HCT116 (cell line): ENCODE measurements at regions not wholly inside any gene's neighbourhood (a gene's known extent, or its start where the extent isn't known, plus 50 kb on each side); places are given as distances from the start of the nearest gene placed in this dataset.

ENCODE experiments used
- ATAC-seq: fragments of 200-7000 bp; cut with Tn5 transposase; 2 replicates; pipeline ENCODE4 v1.9.1; 2020; ENCODE audit warnings: mild to moderate bottlenecking, moderate library complexity
- BruUV-seq: library from RNA; stranded (reverse); fragments of 400-500 nt; replicated peaks from 2 replicates; lab custom pipeline; 2021; lab: Mats Ljungman, UMichigan
- CTCF ChIA-PET: fragments of 300-600 bp; sonication (Branson Sonifier 250); formaldehyde crosslinking; loops from one replicate; lab custom pipeline; 2021; ENCODE audit warnings: antibody characterized with exemption; lab: Charles Lee
- POLR2A ChIA-PET: fragments of 300-600, 350-600 bp; sonication (Branson Sonifier 250); formaldehyde crosslinking; loops from one replicate; lab custom pipeline; 2021; ENCODE audit warnings: antibody characterized with exemption; lab: Charles Lee
- RAD21 ChIA-PET, 2 experiments: fragments of 300-600 bp; sonication (Branson Sonifier 250); formaldehyde crosslinking; loops; one replicate each; lab custom pipeline; 2023; ENCODE audit warnings: low total read pairs in 2 of 2; ENCODE audit not compliant: uncharacterized antibody in 2 of 2, unreplicated experiment in 2 of 2, low non-redundant PET in 1 of 2; lab: Charles Lee
- DNase-seq: peaks from one replicate; pipeline ENCODE4 v3.0.0-alpha.2; 2010; ENCODE audit warnings: low read depth, low spot score
- H2AFZ ChIP-seq: fragments of 200-600 bp; shearing (Covaris generic), sonication (generic); 2 replicates; pipeline ENCODE4 v1.6.1; 2017; ENCODE audit warnings: low read depth, mixed run types, mixed read lengths, antibody characterized with exemption, low read length; ENCODE audit not compliant: poor library complexity, severe bottlenecking
- H3K27ac ChIP-seq: 2 replicates; pipeline ENCODE4 v1.5.1; 2012; ENCODE audit warnings: low read depth, low read length
- H3K27me3 ChIP-seq: fragments of 200-600 bp; sonication (generic); 2 replicates; pipeline ENCODE4 v1.6.1; 2016; ENCODE audit warnings: mixed run types, low read length, mixed read lengths; ENCODE audit not compliant: insufficient read depth
- H3K36me3 ChIP-seq, 2 experiments: fragments of 200-500 bp in 1 of 2; fragments of 200-600 bp in 1 of 2; sonication (Bioruptor generic) in 1 of 2; sonication (generic) in 1 of 2; 2 replicates each; pipeline versions ENCODE4 v1.5.1 to v1.6.1; 2014 to 2016; ENCODE audit warnings: low read length in 2 of 2, inconsistent platforms in 1 of 2, mixed read lengths in 1 of 2, mixed run types in 1 of 2; ENCODE audit not compliant: insufficient read depth in 2 of 2, control insufficient read depth in 1 of 2
- H3K4me1 ChIP-seq, 2 experiments: fragments of 200-600 bp in 1 of 2; sonication (generic) in 1 of 2; 2 replicates each; pipeline versions ENCODE4 v1.5.1 to v1.6.1; 2012 to 2017; ENCODE audit warnings: low read length in 2 of 2, inconsistent platforms in 1 of 2, mild to moderate bottlenecking in 1 of 2, mixed read lengths in 1 of 2, mixed run types in 1 of 2, moderate library complexity in 1 of 2; ENCODE audit not compliant: insufficient read depth in 2 of 2, control insufficient read depth in 1 of 2
- H3K4me2 ChIP-seq: fragments of 200-600 bp; sonication (generic); 2 replicates; pipeline ENCODE4 v1.6.1; 2017; ENCODE audit warnings: mixed run types, low read length, mixed read lengths
- H3K4me3 ChIP-seq, 2 experiments: fragments of 200-600 bp in 1 of 2; sonication (generic) in 1 of 2; replicated peaks in 1 of 2; 2 replicates each; pipeline ENCODE4 v1.5.1; 2011 to 2016; ENCODE audit warnings: low read length in 2 of 2, control low read depth in 1 of 2, low read depth in 1 of 2, mild to moderate bottlenecking in 1 of 2, mixed read lengths in 1 of 2, mixed run types in 1 of 2
- H3K79me2 ChIP-seq: fragments of 200-600 bp; sonication (generic); 2 replicates; pipeline ENCODE4 v1.6.1; 2017; ENCODE audit warnings: mild to moderate bottlenecking, mixed run types, low read length, moderate library complexity, mixed read lengths; ENCODE audit not compliant: insufficient read depth
- H3K9ac ChIP-seq: fragments of 200-600 bp; sonication (generic); 2 replicates; pipeline ENCODE4 v1.6.1; 2016; ENCODE audit warnings: low read length, mixed read lengths
- H3K9me2 ChIP-seq: fragments of 200-600 bp; sonication (generic), shearing (Covaris generic); 2 replicates; pipeline ENCODE4 v1.6.1; 2017; ENCODE audit warnings: mixed run types, mild to moderate bottlenecking, moderate library complexity; ENCODE audit not compliant: insufficient read depth
- H3K9me3 ChIP-seq, 2 experiments: fragments of 200-500 bp in 1 of 2; fragments of 200-600 bp in 1 of 2; sonication (Bioruptor generic) in 1 of 2; sonication (generic) in 1 of 2; 2 replicates each; pipeline ENCODE4 v1.6.1; 2014 to 2017; ENCODE audit warnings: low read length in 2 of 2, mixed read lengths in 2 of 2, inconsistent platforms in 1 of 2, low read depth in 1 of 2, mild to moderate bottlenecking in 1 of 2, mixed run types in 1 of 2, moderate library complexity in 1 of 2; ENCODE audit not compliant: control insufficient read depth in 1 of 2, insufficient read depth in 1 of 2
- H4K20me1 ChIP-seq: fragments of 200-600 bp; sonication (generic), shearing (Covaris generic); 2 replicates; pipeline ENCODE4 v1.6.1; 2017; ENCODE audit warnings: mixed run types, mild to moderate bottlenecking, moderate library complexity; ENCODE audit not compliant: insufficient read depth
- ATF3 ChIP-seq: IDR thresholded peaks from 2 replicates; pipeline ENCODE4 v1.6.1; 2012
- CBX3 ChIP-seq: IDR thresholded peaks from 2 replicates; pipeline ENCODE4 v1.6.1; 2012; ENCODE audit warnings: low read depth
- FOSL1 ChIP-seq: IDR thresholded peaks from 2 replicates; pipeline ENCODE4 v1.6.1; 2012; ENCODE audit warnings: low read depth
- JUND ChIP-seq: IDR thresholded peaks from 2 replicates; pipeline ENCODE4 v1.6.1; 2012
- MAX ChIP-seq: IDR thresholded peaks from 2 replicates; pipeline ENCODE4 v1.6.1; 2012
- POLR2AphosphoS5 ChIP-seq: IDR thresholded peaks from 2 replicates; pipeline ENCODE4 v1.6.1; 2011; ENCODE audit warnings: mild to moderate bottlenecking, low read depth, low read length, moderate library complexity
- RAD21 ChIP-seq: IDR thresholded peaks from 2 replicates; pipeline ENCODE4 v1.6.1; 2012; ENCODE audit warnings: low read depth, mild to moderate bottlenecking
- SIN3A ChIP-seq: IDR thresholded peaks from 2 replicates; pipeline ENCODE4 v1.6.1; 2012; ENCODE audit warnings: low read depth
- SP1 ChIP-seq: IDR thresholded peaks from 2 replicates; pipeline ENCODE4 v1.6.1; 2012; ENCODE audit warnings: low read depth
- TCF7L2 ChIP-seq: IDR thresholded peaks from 2 replicates; pipeline ENCODE4 v1.7.0; 2011; ENCODE audit warnings: borderline replicate concordance, inconsistent platforms; ENCODE audit not compliant: insufficient read depth, insufficient read length; ENCODE audit errors: extremely low read depth
- YY1 ChIP-seq: IDR thresholded peaks from 2 replicates; pipeline ENCODE4 v1.6.1; 2011; ENCODE audit warnings: low read length, low read depth, moderate library complexity, mild to moderate bottlenecking; ENCODE audit not compliant: insufficient replicate concordance; ENCODE audit errors: extremely low read depth
- ZBTB33 ChIP-seq: IDR thresholded peaks from 2 replicates; pipeline ENCODE4 v1.6.1; 2011; ENCODE audit warnings: mild to moderate bottlenecking, low read length, moderate library complexity; ENCODE audit not compliant: insufficient replicate concordance; ENCODE audit errors: extremely low read depth
- ZNF274 ChIP-seq: fragments of 200-500 bp; sonication (Bioruptor generic); IDR thresholded peaks from 2 replicates; pipeline ENCODE4 v1.6.1; 2014; ENCODE audit warnings: mild to moderate bottlenecking, low read depth, low read length, inconsistent platforms
- intact Hi-C: fragments of 100-400 bp; cut with micrococcal nuclease; formaldehyde crosslinking; loops from 2 replicates; pipeline ENCODE4 v1.10.0; 2022
- TF ChIP-seq, protein P1 (sequence below): IDR thresholded peaks from 2 replicates; pipeline ENCODE4 v1.6.1; 2012; ENCODE audit warnings: low read depth

- Histone ChIP-seq H3K9ac (no peak overlapping the region), H4K20me1 (no peaks in the 10 kb centered on the region), H3K4me1 (peaks cover 0 to 4% of the 10 kb centered on the region in 2 experiments; a peak in 1 of 4 replicates), H2AFZ (no peak overlapping the region), H3K27me3 (no peaks in the 10 kb centered on the region), H3K4me3 (no peak overlapping the region), H3K9me2 (no peaks in the 10 kb centered on the region), H3K4me2 (no peak overlapping the region), H3K36me3 (no peaks in the 10 kb centered on the region), H3K9me3 (no peaks in the 10 kb centered on the region), H3K27ac (no peak overlapping the region), H3K79me2 (no peaks in the 10 kb centered on the region)
- TF ChIP-seq MAX (no peak), FOSL1 (no peak), ZNF274 (no peak), TCF7L2 (no peak), YY1 (no peak), SP1 (no peak), JUND (no peak), ZBTB33 (no peak), RAD21 (no peak), SIN3A (no peak), POLR2AphosphoS5 (no peak), CBX3 (no peak), ATF3 (no peak)
- TF ChIP-seq, protein P1, sequence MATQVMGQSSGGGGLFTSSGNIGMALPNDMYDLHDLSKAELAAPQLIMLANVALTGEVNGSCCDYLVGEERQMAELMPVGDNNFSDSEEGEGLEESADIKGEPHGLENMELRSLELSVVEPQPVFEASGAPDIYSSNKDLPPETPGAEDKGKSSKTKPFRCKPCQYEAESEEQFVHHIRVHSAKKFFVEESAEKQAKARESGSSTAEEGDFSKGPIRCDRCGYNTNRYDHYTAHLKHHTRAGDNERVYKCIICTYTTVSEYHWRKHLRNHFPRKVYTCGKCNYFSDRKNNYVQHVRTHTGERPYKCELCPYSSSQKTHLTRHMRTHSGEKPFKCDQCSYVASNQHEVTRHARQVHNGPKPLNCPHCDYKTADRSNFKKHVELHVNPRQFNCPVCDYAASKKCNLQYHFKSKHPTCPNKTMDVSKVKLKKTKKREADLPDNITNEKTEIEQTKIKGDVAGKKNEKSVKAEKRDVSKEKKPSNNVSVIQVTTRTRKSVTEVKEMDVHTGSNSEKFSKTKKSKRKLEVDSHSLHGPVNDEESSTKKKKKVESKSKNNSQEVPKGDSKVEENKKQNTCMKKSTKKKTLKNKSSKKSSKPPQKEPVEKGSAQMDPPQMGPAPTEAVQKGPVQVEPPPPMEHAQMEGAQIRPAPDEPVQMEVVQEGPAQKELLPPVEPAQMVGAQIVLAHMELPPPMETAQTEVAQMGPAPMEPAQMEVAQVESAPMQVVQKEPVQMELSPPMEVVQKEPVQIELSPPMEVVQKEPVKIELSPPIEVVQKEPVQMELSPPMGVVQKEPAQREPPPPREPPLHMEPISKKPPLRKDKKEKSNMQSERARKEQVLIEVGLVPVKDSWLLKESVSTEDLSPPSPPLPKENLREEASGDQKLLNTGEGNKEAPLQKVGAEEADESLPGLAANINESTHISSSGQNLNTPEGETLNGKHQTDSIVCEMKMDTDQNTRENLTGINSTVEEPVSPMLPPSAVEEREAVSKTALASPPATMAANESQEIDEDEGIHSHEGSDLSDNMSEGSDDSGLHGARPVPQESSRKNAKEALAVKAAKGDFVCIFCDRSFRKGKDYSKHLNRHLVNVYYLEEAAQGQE: no peak
- RAD21 ChIA-PET: no interaction called here
- POLR2A ChIA-PET: no interaction called here
- DNase-seq (no peak), ATAC-seq (no peak)
- intact Hi-C loops: no loop called here
- CTCF ChIA-PET: no interaction called here
- BruUV-seq: no TSS peak
These were observed 71.5 kb upstream of the HNMT start for GRCh38 chr2:137892739-137893138.
